ENCODE measurements at regions not wholly inside any gene's neighbourhood (a gene's known extent, or its start where the extent isn't known, plus 50 kb on each side); places are given as distances from the start of the nearest gene placed in this dataset.
A peak's percentile ranks its signal among the peaks of the same experiment; 100 is the strongest.
"Not testable (repeated sequence)": the region's sequence is repeated elsewhere in the genome, so short reads cannot be mapped to it uniquely, and the experiment has no call there.

DNA sequence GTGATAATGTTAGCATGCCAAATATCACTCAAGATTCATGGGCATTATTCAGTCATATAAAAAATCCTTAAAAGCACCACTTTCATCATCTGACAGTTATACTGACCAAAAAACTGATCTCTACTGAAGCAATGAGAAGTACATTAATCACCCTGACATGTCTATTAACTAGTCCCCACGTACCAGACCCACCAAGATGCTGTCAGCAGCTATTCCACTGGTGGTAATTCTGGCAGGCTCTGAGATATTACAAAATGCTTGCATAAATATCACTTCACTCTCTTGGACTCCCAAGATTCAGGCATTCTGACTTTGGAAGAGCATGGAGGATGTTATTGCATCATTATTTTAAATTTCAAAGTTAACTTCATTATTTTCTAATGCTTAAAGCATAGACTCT is 717.0 kb downstream of the DNAH5 start:
- no peak for DNase-seq (ENCODE audit: low read depth)

DNA sequence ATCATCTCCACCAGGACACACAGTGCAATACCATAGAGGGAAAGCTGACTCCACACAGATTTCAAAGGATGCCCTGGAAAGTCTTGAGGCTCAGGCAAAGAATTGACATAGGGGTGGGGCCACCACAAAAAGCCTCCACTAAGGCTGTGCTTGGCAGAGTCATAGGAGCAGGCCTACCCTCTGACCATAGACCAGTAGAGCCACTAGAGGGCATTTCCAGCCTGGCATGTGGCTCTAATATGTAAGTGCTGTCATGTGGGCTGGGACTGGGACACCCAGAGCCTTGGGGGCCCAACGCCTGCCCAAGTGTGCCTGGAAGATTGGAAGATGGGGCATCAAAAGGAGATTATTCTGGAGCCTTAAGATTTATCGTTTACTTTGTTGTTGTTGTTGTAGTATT is 726.0 kb downstream of the DNAH5 start:
- peak; percentile 10 for DNase-seq (ENCODE audit: low read depth)

DNA sequence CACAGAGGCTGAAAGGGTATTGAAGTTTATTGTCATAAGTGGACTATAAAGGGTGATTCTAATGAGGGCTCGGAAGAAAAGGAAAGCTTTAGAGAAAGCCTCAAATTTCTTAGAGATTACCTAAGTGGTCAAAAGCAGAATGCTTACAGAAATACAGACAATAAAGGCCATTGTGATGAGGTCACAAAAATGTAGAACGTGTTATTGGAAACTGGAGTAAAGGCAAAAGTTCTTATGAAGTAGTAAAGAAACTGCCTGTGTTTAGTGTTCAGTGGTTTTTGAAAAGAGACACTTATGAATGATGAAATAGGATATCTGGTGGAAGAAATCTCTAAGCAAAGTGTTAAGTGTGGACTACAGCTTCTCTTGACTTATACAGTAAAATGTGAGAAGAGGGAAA is 726.9 kb downstream of the DNAH5 start:
- no peak for DNase-seq (ENCODE audit: low read depth)

DNA sequence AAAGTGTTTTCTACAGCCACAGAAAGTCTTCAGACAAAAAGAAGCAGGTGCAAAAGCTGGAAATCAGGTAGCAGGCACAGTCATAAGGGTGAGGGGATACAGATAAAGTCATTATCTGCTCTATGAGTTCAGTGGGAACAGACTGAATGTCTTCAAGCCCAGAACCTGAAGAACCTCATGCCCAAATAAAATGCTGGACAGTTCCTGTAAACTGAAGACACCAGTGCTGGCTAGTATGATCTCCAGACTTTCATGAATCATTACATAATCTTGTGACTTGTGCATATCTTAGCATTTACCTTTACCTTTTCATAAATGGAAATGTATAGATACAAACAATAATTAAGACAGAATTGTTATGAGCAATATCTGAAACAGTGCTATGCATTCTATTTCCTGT is 728.7 kb downstream of the DNAH5 start:
- no peak for DNase-seq (ENCODE audit: low read depth)

DNA sequence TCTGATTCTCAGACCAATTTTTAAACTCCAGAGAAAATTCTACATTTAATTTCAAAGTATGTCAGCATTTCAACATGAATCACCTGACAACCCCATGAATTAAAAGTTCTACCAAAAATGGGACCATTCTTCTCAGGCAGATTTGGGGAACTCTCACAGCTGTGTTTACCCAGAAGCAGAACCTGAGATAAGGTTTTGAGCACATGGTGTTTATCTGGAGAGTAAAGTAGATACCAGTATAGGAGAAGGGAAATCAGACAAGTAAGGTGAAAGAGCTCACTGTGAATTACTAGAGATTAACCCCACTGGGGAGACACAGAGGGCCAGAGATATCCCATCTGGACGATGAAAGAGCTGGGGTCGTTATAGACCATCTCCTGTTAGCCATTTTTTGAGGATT is 729.1 kb downstream of the DNAH5 start:
- no peak for DNase-seq (ENCODE audit: low read depth)

DNA sequence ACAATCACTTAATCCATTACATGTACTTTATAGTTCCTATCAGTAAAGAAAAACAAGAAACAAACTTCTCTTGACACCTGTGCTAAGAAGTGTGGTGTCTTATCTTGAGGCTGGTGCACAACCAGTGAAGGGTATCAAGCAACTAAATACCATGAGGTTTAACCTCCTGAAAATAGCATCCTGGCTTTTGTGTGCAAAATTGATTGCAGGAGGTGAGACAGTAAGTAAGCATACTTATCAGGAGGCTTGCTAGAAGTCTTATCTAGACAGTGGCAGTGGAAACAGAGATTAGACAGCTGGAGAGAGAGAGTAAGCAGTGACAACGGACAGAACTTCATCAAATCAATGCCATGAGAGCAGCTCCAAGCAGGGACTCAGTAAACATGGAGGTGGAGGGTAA is 730.3 kb downstream of the DNAH5 start:
- no peak for DNase-seq (ENCODE audit: low read depth)

DNA sequence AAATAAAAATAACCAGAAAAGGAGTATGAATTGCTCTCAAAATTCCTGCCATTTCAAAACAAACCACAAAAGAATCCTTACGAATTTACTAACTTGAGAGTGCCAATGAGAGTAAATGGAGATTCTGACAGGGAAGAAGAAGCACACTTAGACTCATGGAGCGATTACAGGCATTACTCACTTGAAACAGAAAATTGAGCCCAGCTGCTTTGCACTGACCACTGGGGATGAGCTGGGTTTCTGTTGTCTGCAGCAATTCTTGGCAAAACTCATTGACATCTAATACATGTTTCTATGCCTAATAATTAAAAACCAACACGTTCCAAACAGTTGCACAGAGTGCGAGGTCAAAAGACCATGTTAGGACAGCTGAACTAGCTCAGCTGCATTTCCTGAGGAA is 731.6 kb downstream of the DNAH5 start:
- DNase-seq (ENCODE audit: low read depth) = peak; percentile 30

DNA sequence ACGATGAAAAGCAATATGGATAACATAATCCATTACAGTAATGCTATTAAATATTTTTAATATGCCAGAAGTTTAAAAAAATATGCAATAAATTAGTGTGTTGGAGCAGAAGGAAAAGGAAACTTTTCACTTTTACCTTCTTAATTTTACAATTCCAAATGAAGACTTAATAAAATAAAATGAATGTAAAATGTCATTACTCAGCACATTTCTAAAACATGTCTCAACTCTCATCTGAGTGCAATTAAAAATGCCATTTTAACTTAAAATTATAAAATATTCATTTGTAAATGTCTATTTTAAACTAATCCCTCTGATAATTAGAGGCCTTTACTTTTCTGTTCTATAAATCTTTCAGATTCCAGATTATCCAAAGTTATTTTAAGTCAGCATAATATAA is 733.4 kb downstream of the DNAH5 start:
- DNase-seq (ENCODE audit: low read depth) = no peak

DNA sequence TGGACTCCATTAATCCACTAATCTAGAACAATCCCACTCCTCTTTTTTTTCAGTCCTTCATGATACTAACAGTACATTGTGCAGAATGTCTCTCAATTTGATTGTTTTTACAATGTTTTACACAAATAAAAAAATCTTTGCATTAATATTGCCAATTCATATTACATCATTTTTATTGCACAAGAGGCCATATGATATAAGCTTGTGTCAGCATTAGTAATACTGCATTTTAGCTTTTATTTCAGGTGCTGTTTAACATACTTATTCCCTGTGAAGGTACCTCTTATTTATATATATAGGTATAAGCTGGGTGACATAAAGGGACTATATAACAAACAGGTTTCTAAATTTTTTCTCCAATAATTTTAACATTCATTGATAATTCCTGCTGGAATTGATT is 737.4 kb downstream of the DNAH5 start:
- no peak for DNase-seq (ENCODE audit: low read depth)

DNA sequence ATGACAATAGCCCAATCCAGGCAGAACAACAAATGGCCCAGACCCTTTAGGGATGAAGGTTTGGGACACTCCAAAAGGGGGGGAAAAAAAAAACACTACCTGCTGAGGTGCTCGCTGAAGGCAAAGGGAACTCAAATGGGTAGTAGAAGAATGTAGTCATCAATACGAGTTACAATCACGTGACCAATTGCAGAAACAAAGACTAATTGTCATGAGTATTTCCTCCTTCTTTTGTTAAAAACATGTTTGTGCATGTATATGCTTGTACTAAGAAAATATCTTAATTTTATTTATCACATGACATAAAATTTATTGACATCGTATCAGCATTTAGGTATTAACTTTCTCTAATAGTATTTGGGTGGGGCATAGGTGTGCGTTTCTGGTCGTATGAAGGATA is 743.5 kb downstream of the DNAH5 start:
- DNase-seq (ENCODE audit: low read depth) = no peak

DNA sequence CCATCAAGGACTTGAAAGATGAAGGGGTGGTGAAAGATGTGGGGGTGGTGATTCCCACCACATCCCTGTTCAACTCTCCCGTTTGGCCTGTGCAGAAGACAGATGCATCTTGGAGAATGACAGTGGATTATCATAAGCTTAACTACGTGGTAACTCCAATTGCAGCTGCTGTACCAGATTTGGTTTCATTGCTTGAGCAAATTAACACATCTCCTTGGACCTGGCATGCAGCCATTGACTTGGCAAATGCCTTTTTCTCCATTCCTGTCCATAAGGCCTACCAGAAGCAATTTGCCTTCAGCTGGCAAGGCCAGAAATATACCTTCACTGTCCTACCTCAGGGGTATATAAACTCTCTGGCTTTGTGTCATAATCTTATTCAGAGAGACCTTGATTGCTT is 746.3 kb downstream of the DNAH5 start:
- not testable (repeated sequence) for DNase-seq (ENCODE audit: low read depth)

DNA sequence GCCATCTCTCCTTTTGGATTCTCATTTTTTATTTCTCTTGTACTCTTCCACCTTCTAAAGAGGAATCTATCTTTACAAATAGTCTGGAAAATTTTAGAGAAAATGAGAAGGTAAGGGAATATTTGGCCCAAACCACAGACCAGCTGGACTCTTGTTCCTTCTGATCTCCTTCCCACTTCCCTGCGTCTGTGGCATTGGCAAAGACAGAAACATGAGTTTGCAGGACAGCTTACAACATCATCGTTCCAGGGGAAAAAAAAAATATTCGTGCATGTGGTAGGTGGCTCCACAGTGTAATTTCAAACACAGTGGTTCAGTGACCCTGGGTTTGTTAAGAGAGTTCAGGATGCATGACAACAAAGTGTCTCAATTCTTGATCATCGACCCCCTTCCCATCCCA is 755.0 kb downstream of the DNAH5 start:
- DNase-seq (ENCODE audit: low read depth) = no peak

DNA sequence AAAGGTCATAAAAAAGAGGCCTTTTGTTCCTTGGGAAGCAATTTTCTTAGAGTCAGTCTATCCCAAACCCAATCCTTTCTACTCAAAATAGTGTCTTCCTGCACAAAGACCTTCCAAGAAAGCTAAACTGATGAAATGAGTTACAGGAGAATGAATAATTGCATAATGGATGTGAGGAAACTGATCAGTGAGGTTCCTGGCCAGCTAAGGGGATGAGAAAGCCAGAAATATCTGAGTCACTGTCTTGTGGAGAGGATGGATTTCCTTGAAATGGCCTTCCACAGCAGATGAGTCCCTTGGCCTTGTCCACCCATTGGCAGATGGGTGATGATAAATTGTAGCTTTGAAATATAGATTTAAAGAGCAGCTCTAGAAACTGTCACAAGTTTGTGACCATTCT is 756.1 kb downstream of the DNAH5 start:
- DNase-seq (ENCODE audit: low read depth) = peak; percentile 24

DNA sequence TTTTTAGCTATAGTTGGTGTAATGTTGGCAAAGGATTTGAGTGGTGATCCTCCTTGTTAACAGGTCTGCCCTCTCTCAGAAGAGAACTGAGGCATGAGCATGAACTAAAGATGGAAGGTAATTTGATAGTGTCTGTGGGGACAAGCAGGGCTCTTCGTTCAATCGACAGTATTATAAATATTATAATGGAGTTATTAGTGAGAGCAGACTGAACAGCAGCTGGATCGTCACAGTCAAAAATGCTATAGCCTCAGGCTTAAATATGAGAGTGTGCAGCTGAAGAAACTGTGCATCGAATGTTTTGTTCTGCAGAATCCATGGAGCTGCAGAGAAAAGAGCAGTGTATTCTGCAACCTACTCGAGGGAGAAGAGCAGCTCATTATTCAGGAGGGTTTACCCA is 757.3 kb downstream of the DNAH5 start:
- no peak for DNase-seq (ENCODE audit: low read depth)

DNA sequence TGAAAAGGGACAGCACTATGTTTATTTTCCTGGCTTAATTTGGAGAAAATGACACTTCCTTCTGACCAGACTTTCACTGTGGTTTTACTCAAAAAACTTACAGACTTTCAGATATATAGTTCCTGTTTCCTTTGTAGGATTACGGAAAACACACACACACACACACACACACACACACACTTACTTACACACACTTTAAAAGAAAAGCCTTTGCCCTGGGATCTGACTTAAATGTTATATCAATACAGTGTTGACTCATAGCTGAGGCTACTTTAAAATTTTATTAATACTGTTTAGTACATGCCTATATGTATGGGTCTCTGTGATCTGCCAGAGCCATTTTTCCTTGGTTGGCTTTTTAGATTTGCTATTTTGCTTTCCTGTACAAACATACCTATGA is 758.3 kb downstream of the DNAH5 start:
- no peak for DNase-seq (ENCODE audit: low read depth)

DNA sequence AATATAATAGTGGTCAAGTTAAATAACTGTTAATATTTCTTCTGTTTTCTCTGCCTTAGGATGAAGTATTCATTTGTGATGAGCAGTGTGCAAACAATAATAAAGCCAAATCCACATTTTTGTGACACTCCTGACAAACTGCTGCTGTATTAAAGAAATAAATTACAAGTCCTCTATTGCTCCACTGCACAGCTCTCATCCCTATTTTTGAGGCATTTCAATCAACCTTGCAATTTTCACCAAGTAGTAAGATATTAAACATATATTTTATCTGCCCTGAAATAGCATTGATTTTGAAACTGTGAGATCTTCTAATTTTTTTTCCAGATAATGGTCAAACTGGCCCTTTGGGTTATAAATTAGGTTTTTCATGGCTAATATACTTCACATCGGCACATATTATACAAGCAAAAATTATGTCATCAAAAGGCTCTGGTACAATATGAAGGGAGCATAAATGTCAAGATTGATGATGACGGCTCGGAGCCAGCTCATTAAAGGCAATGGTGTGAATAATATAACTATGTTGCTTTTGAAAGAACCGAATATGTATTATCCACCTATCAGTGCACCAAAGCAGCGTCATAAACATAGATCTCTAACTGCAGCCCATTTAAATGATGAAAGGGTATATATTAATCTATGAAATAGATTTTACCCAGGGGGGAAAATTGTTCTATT is 764.9 kb downstream of the DNAH5 start:
- no peak for DNase-seq (ENCODE audit: low read depth)

DNA sequence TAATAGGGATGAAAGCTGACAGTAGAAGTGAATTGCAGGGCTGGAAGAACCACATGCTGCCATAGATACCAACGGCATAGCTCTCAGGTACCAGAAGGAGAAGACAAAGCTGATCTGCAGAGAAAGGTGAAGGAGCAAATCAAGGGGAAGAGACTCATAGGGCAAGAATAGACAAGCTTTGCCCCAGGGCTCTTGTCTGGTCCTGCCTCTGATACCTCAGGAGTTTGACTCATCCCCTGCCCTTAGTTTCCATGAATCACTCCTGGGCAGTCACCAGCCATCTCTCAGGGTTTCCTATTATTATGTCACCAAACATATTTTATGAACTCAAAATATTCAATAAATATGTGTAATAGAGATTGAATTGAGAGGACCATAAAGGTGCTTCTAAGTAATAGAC is 800.9 kb downstream of the DNAH5 start:
- no peak for DNase-seq (ENCODE audit: low read depth)

DNA sequence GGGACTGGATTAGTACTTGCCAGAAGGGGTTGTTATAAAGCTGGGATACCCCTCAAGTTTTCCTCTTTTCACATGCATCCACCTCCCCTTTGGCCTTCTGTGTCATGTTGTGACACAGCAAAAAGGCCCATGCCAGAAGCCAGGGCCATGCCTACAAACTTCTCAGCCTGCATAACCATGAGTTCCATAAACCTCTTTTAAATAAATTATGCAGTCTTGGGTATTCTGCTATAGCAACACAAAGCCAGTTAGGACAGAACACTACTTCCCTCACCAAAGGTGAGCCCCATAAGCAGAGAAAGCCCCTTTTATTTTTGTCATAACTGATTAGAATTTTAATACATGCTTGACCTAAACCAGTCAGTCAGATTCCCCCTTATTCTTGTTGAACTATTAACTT is 801.3 kb downstream of the DNAH5 start:
- DNase-seq (ENCODE audit: low read depth) = no peak

DNA sequence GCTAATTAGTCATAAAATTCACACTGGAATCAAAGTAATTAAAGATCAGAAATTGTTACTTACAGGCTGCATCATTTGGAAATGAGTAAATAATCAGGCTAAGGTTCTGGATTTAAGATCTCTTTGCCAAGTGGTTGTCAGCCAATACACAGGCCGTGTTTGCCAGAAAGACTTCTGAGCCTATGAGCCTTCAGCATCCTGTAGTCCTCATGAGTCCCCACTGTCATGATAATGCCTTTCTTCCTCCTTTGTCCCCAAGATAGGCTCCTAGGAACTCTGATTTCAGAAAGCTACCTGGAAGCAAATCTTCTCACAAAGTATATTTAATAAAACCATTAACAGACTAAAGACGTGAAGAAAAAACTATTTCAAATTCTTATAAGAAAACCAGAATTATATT is 810.5 kb downstream of the DNAH5 start:
- no peak for DNase-seq (ENCODE audit: low read depth)

DNA sequence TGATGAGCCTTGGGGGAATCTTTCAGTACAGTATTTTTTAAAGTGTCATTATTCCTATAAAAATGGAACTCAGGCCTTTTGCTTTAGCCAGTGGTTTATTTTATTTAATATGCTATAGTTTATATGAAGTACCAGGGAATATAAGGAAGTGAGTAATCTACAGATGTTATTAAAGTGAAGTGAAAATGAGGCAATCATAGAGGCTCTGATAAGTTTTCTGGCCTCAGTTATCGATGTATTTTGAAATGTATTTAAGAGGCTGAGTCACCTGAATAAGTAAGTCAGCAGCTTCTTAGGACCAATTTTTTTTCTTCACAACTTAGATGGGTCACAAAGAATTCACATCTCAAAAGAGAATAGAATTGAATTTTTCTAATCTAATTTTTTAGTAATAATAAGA is 829.0 kb downstream of the DNAH5 start:
- no peak for DNase-seq (ENCODE audit: low read depth)

DNA sequence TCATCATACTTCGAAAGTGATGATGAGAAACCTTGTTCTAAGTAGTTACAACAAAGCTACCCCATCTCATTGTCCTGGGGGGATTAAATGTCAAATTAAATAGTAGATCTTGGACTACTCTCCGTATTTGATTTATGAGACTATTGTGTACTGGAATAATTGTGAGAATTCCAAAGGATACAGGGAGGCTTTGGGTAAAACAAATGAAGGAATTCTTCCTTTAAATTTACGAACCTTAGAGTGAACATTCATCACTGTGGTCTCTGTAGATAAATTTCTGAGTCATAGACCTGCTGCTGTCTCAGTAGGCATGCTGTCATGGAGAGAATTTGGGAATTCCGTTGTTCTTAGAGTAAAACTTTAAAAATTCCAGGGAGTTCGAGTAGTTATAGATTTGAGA is 836.2 kb downstream of the DNAH5 start:
- DNase-seq (ENCODE audit: low read depth) = no peak

DNA sequence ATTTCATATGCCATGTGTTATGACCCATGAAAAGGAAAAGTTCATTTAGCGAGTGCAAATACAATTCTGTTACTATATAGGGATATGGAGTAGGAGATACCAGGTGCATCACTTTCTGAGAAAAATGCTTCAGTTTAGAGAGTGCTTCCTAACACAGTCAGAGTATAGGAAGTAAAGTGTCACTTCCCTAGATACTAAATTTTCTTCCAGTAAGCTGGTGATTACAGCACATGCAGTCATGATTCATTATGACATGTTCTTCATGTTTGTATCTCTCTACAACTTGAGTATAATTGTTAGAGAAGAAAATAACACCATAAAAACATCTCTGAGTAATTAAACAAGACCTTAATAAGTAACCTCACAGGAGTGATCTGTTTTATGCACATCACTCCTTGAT is 837.0 kb downstream of the DNAH5 start:
- DNase-seq (ENCODE audit: low read depth) = no peak

DNA sequence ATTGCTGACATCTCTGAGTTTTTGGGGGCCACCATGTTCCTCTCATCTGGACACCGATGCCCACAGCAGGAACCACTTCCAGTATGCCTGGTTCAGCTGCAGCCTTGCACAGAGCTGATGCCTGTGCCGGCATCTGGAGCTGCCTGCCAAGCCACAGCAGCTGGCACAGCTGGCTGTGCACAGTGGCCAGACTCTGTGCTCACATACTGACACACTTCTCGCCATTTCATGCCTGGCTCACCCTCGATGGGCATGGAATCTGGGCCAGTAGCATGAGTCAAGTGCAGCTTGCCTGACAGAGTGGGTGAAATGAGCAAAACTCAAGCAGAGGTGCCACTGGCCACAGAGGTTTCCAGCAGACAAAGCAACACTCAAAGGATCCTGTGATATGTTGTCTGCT is 863.4 kb downstream of the DNAH5 start:
- no peak for DNase-seq (ENCODE audit: low read depth)

DNA sequence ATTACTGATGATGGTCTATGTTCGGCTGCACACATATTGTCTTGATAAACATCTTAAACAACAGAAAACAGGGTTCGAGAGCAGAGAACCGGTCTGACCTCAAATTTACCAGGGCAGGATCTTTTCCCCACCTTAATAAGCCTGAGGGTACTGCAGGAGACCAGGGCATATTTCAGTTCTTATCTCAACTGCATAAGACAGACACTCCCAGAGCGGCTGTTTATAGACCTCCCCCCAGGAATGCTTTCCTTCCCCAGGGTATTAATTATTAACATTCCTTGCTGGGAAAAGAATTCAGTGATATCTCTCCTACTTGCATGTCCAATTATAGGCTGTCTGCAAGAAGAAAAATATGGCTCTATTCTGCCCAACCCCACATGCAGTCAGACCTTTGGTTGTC is 871.6 kb downstream of the DNAH5 start:
- DNase-seq (ENCODE audit: low read depth) = not testable (repeated sequence)

DNA sequence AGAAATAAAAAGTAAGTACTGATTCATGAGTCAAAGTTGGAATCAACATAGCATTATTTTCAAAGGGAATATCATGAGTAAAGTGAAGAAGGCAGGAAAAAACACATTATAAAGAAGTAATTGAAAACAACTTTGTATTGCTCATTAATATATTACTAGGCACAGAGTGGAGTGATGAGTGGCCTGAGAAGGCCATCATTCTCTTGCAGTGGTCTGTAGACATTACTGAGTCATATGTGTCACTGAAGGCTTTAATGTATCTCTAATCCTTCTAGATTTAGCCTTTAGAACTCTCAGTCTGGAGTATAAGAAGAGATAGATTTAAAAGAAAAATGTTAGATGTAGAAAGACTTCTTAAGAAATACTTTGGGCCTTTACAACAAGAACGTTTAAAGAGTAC is 881.4 kb downstream of the DNAH5 start:
- no peak for DNase-seq (ENCODE audit: low read depth)
